ENCODE measurements at regions not wholly inside any gene's neighbourhood (a gene's known extent, or its start where the extent isn't known, plus 50 kb on each side); places are given as distances from the start of the nearest gene placed in this dataset.

GRCh38 chr3:5304789-5305683 lies 117.5 kb downstream of the EDEM1 start:
- peak; percentile 25 for DNase-seq

GRCh38 chr3:5305684-5305989 lies 118.1 kb downstream of the EDEM1 start:
- DNase-seq: no peak

- no peak for DNase-seq
These were observed 121.7 kb downstream of the EDEM1 start for GRCh38 chr3:5309171-5309570.

- no peak for DNase-seq
These were observed 122.1 kb downstream of the EDEM1 start for GRCh38 chr3:5309602-5310001.

- DNase-seq: no peak
These were observed 123.0 kb downstream of the EDEM1 start for GRCh38 chr3:5310509-5310908.

- no peak for DNase-seq
These were observed 124.8 kb downstream of the EDEM1 start for GRCh38 chr3:5312290-5312689.

- no peak for DNase-seq
These were observed 127.4 kb downstream of the EDEM1 start for GRCh38 chr3:5314897-5315296.

GRCh38 chr3:5317557-5317956 lies 130.1 kb downstream of the EDEM1 start:
- no peak for DNase-seq

GRCh38 chr3:5319454-5319853 lies 131.9 kb downstream of the EDEM1 start:
- no peak for DNase-seq

GRCh38 chr3:5321666-5322340 lies 134.3 kb downstream of the EDEM1 start:
- DNase-seq: no peak

GRCh38 chr3:5324780-5325179 lies 137.3 kb downstream of the EDEM1 start:
- DNase-seq: no peak

- no peak for DNase-seq
These were observed 142.8 kb downstream of the EDEM1 start for GRCh38 chr3:5330152-5330810.

- DNase-seq: no peak
These were observed 144.2 kb downstream of the EDEM1 start for GRCh38 chr3:5331567-5332269.

- DNase-seq: no peak
These were observed 144.9 kb downstream of the EDEM1 start for GRCh38 chr3:5332270-5332956.

- DNase-seq: no peak
These were observed 152.5 kb downstream of the EDEM1 start for GRCh38 chr3:5339967-5340535.

GRCh38 chr3:5341610-5342009 lies 154.1 kb downstream of the EDEM1 start:
- no peak for DNase-seq

- no peak for DNase-seq
These were observed 156.0 kb downstream of the EDEM1 start for GRCh38 chr3:5343459-5343858.

GRCh38 chr3:5344707-5345106 lies 157.2 kb downstream of the EDEM1 start:
- no peak for DNase-seq

- DNase-seq: no peak
These were observed 160.0 kb downstream of the EDEM1 start for GRCh38 chr3:5347486-5347885.

GRCh38 chr3:5348229-5348902 lies 160.9 kb downstream of the EDEM1 start:
- DNase-seq: no peak

- DNase-seq: no peak
These were observed 161.8 kb downstream of the EDEM1 start for GRCh38 chr3:5349343-5349742.

- no peak for DNase-seq
These were observed 169.6 kb downstream of the EDEM1 start for GRCh38 chr3:5357089-5357488.

Data from HCEC 1CT (cell line).